Activated CD8-positive, alpha-beta memory T cell treated with anti-CD3 and anti-CD28 coated beads, Interleukin-2, amount 10 ng/mL, durations not matched to agents 7 days and 5 days (primary cell): ENCODE measurements at regions not wholly inside any gene's neighbourhood (a gene's known extent, or its start where the extent isn't known, plus 50 kb on each side); places are given as distances from the start of the nearest gene placed in this dataset.

ENCODE experiments used
- ATAC-seq: fragments of 150-1000 bp; cut with Tn5 transposase; one replicate; pipeline ENCODE4 v1.10.0; 2021; ENCODE audit warnings: moderate library complexity
- CTCF ChIA-PET: fragments of 350-600 bp; sonication (Branson Sonifier 250); formaldehyde crosslinking; loops from one replicate; lab custom pipeline; 2021; ENCODE audit warnings: antibody characterized with exemption; lab: Charles Lee
- DNase-seq: peaks from one replicate; pipeline ENCODE4 v3.0.0-alpha.2; 2020
- H3K27ac Mint-ChIP-seq: one replicate; pipeline ENCODE4 v1.8.0; 2021; ENCODE audit warnings: mild to moderate bottlenecking, mixed read lengths
- H3K27me3 Mint-ChIP-seq: one replicate; pipeline ENCODE4 v1.8.0; 2021; ENCODE audit warnings: mixed read lengths
- H3K36me3 Mint-ChIP-seq: one replicate; pipeline ENCODE4 v1.8.0; 2021; ENCODE audit warnings: mild to moderate bottlenecking, mixed read lengths
- H3K4me1 Mint-ChIP-seq: one replicate; pipeline ENCODE4 v1.8.0; 2021; ENCODE audit warnings: mixed read lengths
- H3K4me3 Mint-ChIP-seq: one replicate; pipeline ENCODE4 v1.8.0; 2021; ENCODE audit warnings: mild to moderate bottlenecking, moderate library complexity, mixed read lengths
- H3K9me3 Mint-ChIP-seq: one replicate; pipeline ENCODE4 v1.8.0; 2022; ENCODE audit warnings: low read depth, mixed read lengths

DNA sequence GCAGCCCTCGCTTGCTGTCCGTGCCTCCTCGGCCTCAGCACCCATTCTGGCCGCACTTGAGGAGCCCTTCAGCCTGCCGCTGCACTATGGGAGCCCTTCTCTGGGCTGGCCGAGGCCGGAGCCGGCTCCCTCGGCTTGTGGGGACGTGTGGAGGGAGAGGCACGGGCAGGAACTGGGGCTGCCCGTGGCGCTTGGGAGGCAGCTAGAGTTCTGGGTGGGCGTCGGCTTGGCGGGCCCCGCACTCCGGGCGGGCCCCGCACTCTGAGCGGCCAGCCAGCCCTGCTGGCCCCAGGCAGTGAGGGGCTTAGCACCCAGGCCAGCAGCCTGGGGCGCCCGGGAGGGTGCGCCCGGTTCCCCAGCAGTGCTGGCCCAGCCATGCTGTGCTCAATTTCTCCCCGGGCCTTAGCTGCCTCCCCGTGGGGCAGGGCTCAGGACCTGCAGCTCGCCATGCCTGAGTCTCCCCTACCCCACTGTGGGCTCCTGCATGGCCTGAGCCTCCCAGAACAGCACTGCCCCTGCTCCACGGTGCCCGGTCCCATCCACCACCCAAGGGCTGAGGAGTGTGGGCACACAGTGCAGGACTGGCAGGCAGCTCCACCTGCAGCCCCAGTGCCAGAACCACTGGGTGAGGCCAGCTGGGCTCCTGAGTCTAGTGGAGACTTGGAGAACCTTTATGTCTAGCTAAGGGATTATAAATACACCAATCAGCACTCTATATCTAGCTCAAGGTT is 240.0 kb upstream of the PRR20A start:
- H3K9me3 Mint-ChIP-seq, result no peaks in the 10 kb centered on the region
- H3K36me3 Mint-ChIP-seq, result no peaks in the 10 kb centered on the region
- no peak for ATAC-seq
- no peak for DNase-seq
- no peaks in the 10 kb centered on the region for H3K4me1 Mint-ChIP-seq
- no peak overlapping the region for H3K4me3 Mint-ChIP-seq
- no peak overlapping the region for H3K27ac Mint-ChIP-seq
- no peaks in the 10 kb centered on the region for H3K27me3 Mint-ChIP-seq
- CTCF ChIA-PET, result no interaction called here

DNA sequence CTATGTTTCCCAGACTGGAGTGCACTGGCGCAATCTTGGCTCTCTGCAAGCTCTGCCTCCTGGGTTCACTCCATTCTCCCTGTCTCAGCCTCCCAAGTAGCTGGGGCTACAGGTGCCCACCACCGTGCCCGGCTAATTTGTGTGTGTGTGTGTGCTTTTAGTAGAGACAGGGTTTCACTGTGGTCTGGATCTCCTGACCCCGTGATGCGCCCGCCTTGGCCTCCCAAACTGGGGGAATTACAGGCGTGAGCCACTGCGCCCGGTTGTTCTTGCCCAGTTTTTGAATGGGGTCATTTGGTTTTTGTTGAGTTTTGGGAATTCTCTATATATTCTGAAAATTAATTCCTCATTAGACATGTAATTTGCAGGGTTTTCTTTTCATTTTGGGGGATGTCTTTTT is 238.4 kb upstream of the PRR20A start:
- no peak overlapping the region for H3K4me3 Mint-ChIP-seq
- no peaks in the 10 kb centered on the region for H3K36me3 Mint-ChIP-seq
- CTCF ChIA-PET, result no interaction called here
- H3K4me1 Mint-ChIP-seq, result no peaks in the 10 kb centered on the region
- DNase-seq, result no peak
- no peaks in the 10 kb centered on the region for H3K9me3 Mint-ChIP-seq
- H3K27me3 Mint-ChIP-seq, result no peaks in the 10 kb centered on the region
- no peak for ATAC-seq
- no peak overlapping the region for H3K27ac Mint-ChIP-seq

GRCh38 chr13:56903710-56904282 is 236.9 kb upstream of the PRR20A start:
- Mint-ChIP-seq H3K4me1 (no peaks in the 10 kb centered on the region), H3K27me3 (no peaks in the 10 kb centered on the region), H3K9me3 (no peaks in the 10 kb centered on the region), H3K36me3 (no peaks in the 10 kb centered on the region), H3K4me3 (no peak overlapping the region), H3K27ac (no peak overlapping the region)
- no peak for ATAC-seq
- no peak for DNase-seq
- CTCF ChIA-PET, result no interaction called here

DNA sequence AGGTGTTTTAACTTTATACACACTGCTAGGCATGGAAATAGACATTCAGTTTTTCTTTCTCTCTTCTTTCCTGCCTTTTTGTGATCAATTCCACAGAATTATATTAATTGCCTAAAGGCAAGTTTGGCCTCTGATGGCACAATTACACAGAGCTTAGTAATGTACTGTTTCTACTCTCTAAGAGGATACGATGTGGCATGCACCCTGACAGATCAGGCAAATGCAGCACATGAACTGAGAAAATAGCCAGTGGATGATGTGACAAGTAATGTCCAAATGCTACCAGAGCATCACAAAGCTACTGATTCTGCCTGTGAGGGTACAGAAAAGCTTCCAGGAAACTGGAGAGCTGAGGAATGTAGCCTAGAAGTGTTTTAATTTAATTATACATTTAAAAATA is 233.8 kb upstream of the PRR20A start:
- Mint-ChIP-seq H3K9me3 (peaks cover under 1% of the 10 kb centered on the region), H3K27ac (no peak overlapping the region)

GRCh38 chr13:56907766-56908165 is 233.0 kb upstream of the PRR20A start:
- CTCF ChIA-PET, result no interaction called here
- H3K9me3 Mint-ChIP-seq, result peaks cover 6% of the 10 kb centered on the region
- H3K4me3 Mint-ChIP-seq, result no peak overlapping the region
- H3K27me3 Mint-ChIP-seq, result no peaks in the 10 kb centered on the region
- H3K4me1 Mint-ChIP-seq, result no peaks in the 10 kb centered on the region
- DNase-seq, result no peak
- no peak overlapping the region for H3K27ac Mint-ChIP-seq
- no peaks in the 10 kb centered on the region for H3K36me3 Mint-ChIP-seq
- ATAC-seq, result no peak

More for the DNA sequence above, 233.8 kb upstream of the PRR20A start:
- no peaks in the 10 kb centered on the region for H3K4me1 Mint-ChIP-seq
- no peak for ATAC-seq
- no peaks in the 10 kb centered on the region for H3K27me3 Mint-ChIP-seq
- CTCF ChIA-PET, result no interaction called here
- no peak overlapping the region for H3K4me3 Mint-ChIP-seq
- no peak for DNase-seq
- H3K36me3 Mint-ChIP-seq, result no peaks in the 10 kb centered on the region

GRCh38 chr13:56909896-56910600 is 230.7 kb upstream of the PRR20A start:
- H3K36me3 Mint-ChIP-seq, result no peaks in the 10 kb centered on the region

DNA sequence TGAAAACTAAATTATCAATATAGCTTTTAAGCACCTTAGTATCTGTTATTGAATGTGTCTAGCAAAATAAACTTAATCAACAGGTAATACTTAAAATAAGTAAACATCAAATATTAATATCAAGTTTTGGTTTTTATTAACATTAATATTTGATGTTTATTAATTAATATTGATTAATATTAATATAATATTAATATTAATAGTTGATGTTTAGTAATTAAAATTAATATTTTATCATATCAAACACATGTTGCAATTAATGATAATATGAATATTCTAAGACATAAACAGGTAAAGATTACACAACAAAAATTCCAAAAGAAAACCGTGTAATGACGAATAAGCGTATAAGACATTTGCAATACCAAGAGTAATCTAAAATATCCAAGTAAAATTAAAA is 222.8 kb upstream of the PRR20A start:
- H3K4me1 Mint-ChIP-seq, result no peaks in the 10 kb centered on the region

More at GRCh38 chr13:56909896-56910600, 230.7 kb upstream of the PRR20A start:
- peaks cover 6% of the 10 kb centered on the region for H3K9me3 Mint-ChIP-seq
- DNase-seq, result no peak
- no peak for ATAC-seq
- CTCF ChIA-PET, result no interaction called here
- no peak overlapping the region for H3K4me3 Mint-ChIP-seq
- no peaks in the 10 kb centered on the region for H3K27me3 Mint-ChIP-seq
- no peak overlapping the region for H3K27ac Mint-ChIP-seq
- no peaks in the 10 kb centered on the region for H3K4me1 Mint-ChIP-seq

GRCh38 chr13:56923626-56924140 is 217.0 kb upstream of the PRR20A start:
- CTCF ChIA-PET, result no interaction called here
- no peak for ATAC-seq
- no peaks in the 10 kb centered on the region for H3K36me3 Mint-ChIP-seq
- H3K9me3 Mint-ChIP-seq, result peaks cover 5% of the 10 kb centered on the region
- DNase-seq, result no peak
- no peak overlapping the region for H3K4me3 Mint-ChIP-seq
- no peak overlapping the region for H3K27ac Mint-ChIP-seq
- no peaks in the 10 kb centered on the region for H3K4me1 Mint-ChIP-seq
- H3K27me3 Mint-ChIP-seq, result no peaks in the 10 kb centered on the region

More for the DNA sequence above, 222.8 kb upstream of the PRR20A start:
- CTCF ChIA-PET, result no interaction called here
- DNase-seq (no peak), ATAC-seq (no peak)
- Mint-ChIP-seq H3K27ac (no peak overlapping the region), H3K9me3 (no peaks in the 10 kb centered on the region), H3K27me3 (no peaks in the 10 kb centered on the region), H3K4me3 (no peak overlapping the region), H3K36me3 (no peaks in the 10 kb centered on the region)

GRCh38 chr13:56924401-56924800 is 216.3 kb upstream of the PRR20A start:
- H3K27ac Mint-ChIP-seq, result no peak overlapping the region
- CTCF ChIA-PET, result no interaction called here
- no peak for DNase-seq

GRCh38 chr13:56932104-56932503 is 208.6 kb upstream of the PRR20A start:
- CTCF ChIA-PET, result no interaction called here
- H3K27ac Mint-ChIP-seq, result no peak overlapping the region
- H3K27me3 Mint-ChIP-seq, result no peaks in the 10 kb centered on the region
- ATAC-seq (no peak), DNase-seq (no peak)
- H3K4me1 Mint-ChIP-seq, result no peaks in the 10 kb centered on the region
- no peaks in the 10 kb centered on the region for H3K36me3 Mint-ChIP-seq
- H3K4me3 Mint-ChIP-seq, result no peak overlapping the region
- H3K9me3 Mint-ChIP-seq, result peaks cover 12% of the 10 kb centered on the region

More at GRCh38 chr13:56924401-56924800, 216.3 kb upstream of the PRR20A start:
- no peak overlapping the region for H3K4me3 Mint-ChIP-seq
- H3K36me3 Mint-ChIP-seq, result no peaks in the 10 kb centered on the region
- no peak for ATAC-seq
- no peaks in the 10 kb centered on the region for H3K27me3 Mint-ChIP-seq
- peaks cover 5% of the 10 kb centered on the region for H3K9me3 Mint-ChIP-seq
- no peaks in the 10 kb centered on the region for H3K4me1 Mint-ChIP-seq

- Mint-ChIP-seq H3K36me3 (no peaks in the 10 kb centered on the region), H3K27me3 (no peaks in the 10 kb centered on the region)
Measured at GRCh38 chr13:56953965-56954364, 186.8 kb upstream of the PRR20A start.

DNA sequence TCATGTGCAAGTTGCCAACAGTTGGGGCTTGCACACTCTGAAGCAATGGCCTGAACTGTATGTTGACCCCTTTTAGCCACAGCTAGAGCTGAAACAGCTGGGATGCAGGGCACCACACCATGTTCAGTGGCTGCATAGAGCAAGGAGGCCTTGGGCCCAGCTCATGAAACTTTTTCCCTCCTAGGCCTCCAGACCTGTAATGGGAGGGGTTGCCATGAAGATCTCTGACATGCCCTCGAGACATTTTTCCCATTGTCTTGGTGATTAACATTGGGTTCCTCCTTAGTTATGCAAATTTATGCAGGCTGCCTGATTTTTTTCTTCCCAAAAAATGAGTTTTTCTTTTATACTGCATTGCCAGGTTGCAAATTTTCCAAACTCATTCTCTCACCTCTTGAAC is 165.1 kb upstream of the PRR20A start:
- H3K36me3 Mint-ChIP-seq, result no peaks in the 10 kb centered on the region
- no peak overlapping the region for H3K4me3 Mint-ChIP-seq
- peaks cover 11% of the 10 kb centered on the region for H3K9me3 Mint-ChIP-seq
- no peaks in the 10 kb centered on the region for H3K27me3 Mint-ChIP-seq
- no peaks in the 10 kb centered on the region for H3K4me1 Mint-ChIP-seq
- CTCF ChIA-PET, result no interaction called here
- no peak overlapping the region for H3K27ac Mint-ChIP-seq
- ATAC-seq, result no peak
- no peak for DNase-seq

More at GRCh38 chr13:56953965-56954364, 186.8 kb upstream of the PRR20A start:
- DNase-seq (no peak), ATAC-seq (no peak)
- Mint-ChIP-seq H3K27ac (no peak overlapping the region), H3K4me3 (no peak overlapping the region), H3K9me3 (no peaks in the 10 kb centered on the region), H3K4me1 (no peaks in the 10 kb centered on the region)
- CTCF ChIA-PET, result no interaction called here

DNA sequence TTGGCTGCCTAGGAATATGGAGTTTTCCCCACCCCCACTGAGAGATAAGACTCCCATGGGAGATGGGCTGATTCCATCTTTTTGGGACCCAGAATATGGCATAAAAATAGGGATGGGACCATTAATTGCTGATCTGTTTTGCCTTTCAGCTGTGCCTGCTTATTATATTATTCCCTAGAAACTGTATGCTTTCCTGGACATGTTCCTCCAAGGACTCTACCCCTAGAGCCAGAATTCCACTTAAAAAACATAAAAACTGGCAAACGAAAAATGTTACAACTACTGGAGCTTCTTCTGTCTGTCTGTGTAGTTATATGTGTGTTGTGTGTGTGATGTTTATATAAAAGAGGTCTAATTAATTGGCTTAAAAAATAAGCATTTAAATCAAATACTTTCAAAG is 159.9 kb upstream of the PRR20A start:
- Mint-ChIP-seq H3K36me3 (no peaks in the 10 kb centered on the region), H3K4me1 (no peaks in the 10 kb centered on the region), H3K27me3 (no peaks in the 10 kb centered on the region), H3K4me3 (no peak overlapping the region), H3K9me3 (peaks cover 6% of the 10 kb centered on the region), H3K27ac (no peak overlapping the region)
- no peak for ATAC-seq
- CTCF ChIA-PET, result no interaction called here
- DNase-seq, result no peak

DNA sequence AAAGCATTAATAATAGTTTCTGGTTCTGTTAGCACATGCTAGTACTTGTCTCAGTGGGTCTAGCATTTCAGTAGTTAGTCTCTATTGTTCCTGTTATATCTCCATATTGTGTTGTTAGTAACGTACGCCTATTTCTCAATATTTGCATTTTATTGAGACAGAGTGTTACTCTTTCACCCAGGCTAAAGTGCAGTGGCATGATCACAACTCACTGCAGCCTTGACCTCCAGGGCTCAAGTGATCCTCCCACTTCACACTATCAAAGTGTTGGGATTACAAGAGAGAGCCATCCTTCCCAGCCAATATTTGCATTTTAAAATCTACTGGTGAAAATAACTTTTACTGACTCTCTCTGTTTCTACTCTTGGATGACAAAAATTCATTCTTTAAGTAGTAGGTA is 154.6 kb upstream of the PRR20A start:
- Mint-ChIP-seq H3K4me1 (no peaks in the 10 kb centered on the region), H3K27ac (no peak overlapping the region), H3K9me3 (peaks cover 9% of the 10 kb centered on the region), H3K27me3 (no peaks in the 10 kb centered on the region), H3K36me3 (no peaks in the 10 kb centered on the region), H3K4me3 (no peak overlapping the region)
- CTCF ChIA-PET, result no interaction called here
- ATAC-seq (no peak), DNase-seq (no peak)
